ENCODE measurements at regions not wholly inside any gene's neighbourhood (a gene's known extent, or its start where the extent isn't known, plus 50 kb on each side); places are given as distances from the start of the nearest gene placed in this dataset.
"Not testable (repeated sequence)": the region's sequence is repeated elsewhere in the genome, so short reads cannot be mapped to it uniquely, and the experiment has no call there.

GRCh38 chr22:11352287-11352686 lies 4175.7 kb upstream of the OR11H1 start:
- H3K27ac ChIP-seq (ENCODE audit: low read length); DNase-seq (ENCODE audit: low read depth, low spot score); CTCF ChIA-PET; POLR2A ChIA-PET; H3K4me1 ChIP-seq (ENCODE audit: control insufficient read depth, insufficient read depth, low read length); in situ Hi-C loops (cut with HindIII; ENCODE audit: low pct_unique_long_range_greater_than_20kb, low sequenced_read_pairs); H3K4me3 ChIP-seq (ENCODE audit: low read depth in 2 of 2, low read length in 2 of 2); H3K36me3 ChIP-seq (ENCODE audit: control insufficient read depth, insufficient read depth, low read length); H3K27me3 ChIP-seq (ENCODE audit: control insufficient read depth, insufficient read depth, low read length); intact Hi-C loops (cut with micrococcal nuclease; ENCODE audit: unreplicated experiment); H3K9me3 ChIP-seq (ENCODE audit: control insufficient read depth, insufficient read depth, low read depth, low read length); ATAC-seq; BruUV-seq (replicated peaks): not testable (repeated sequence)

GRCh38 chr22:11360632-11361031 lies 4167.4 kb upstream of the OR11H1 start:
- ATAC-seq = no peak
- H3K27me3 ChIP-seq (ENCODE audit: control insufficient read depth, insufficient read depth, low read length) = no peaks in the 10 kb centered on the region
- no peaks in the 10 kb centered on the region for H3K9me3 ChIP-seq (ENCODE audit: control insufficient read depth, insufficient read depth, low read depth, low read length)
- intact Hi-C loops (cut with micrococcal nuclease; ENCODE audit: unreplicated experiment) (no loop called here), in situ Hi-C loops (cut with HindIII; ENCODE audit: low pct_unique_long_range_greater_than_20kb, low sequenced_read_pairs) (no loop called here)
- no TSS peak for BruUV-seq (replicated peaks)
- H3K4me3 ChIP-seq (ENCODE audit: low read depth in 2 of 2, low read length in 2 of 2) = no peak overlapping the region
- no peaks in the 10 kb centered on the region for H3K4me1 ChIP-seq (ENCODE audit: control insufficient read depth, insufficient read depth, low read length)
- H3K27ac ChIP-seq (ENCODE audit: low read length) = no peak overlapping the region
- ChIA-PET POLR2A (no interaction called here), CTCF (no interaction called here)
- TF ChIP-seq SIN3A (IDR thresholded peaks at IDR 0.05; ENCODE audit: borderline replicate concordance, insufficient read depth, low read depth, low read length) = no peak
- TF ChIP-seq POLR2AphosphoS5 (IDR thresholded peaks at IDR 0.05; ENCODE audit: low read depth, low read length) = no peak
- TF ChIP-seq TCF7L2 (IDR thresholded peaks at IDR 0.05; ENCODE audit: low read depth, low read length) = no peak
- no peak for TF ChIP-seq CTCF (IDR thresholded peaks at IDR 0.05)
- TF ChIP-seq REST (IDR thresholded peaks at IDR 0.05; ENCODE audit: insufficient read depth in 1 of 2, low read depth in 2 of 2, low read length in 1 of 2) = no peak
- no peak for DNase-seq (ENCODE audit: low read depth, low spot score)
- no peaks in the 10 kb centered on the region for H3K36me3 ChIP-seq (ENCODE audit: control insufficient read depth, insufficient read depth, low read length)

- DNase-seq (ENCODE audit: low read depth, low spot score); H3K27me3 ChIP-seq (ENCODE audit: control insufficient read depth, insufficient read depth, low read length); POLR2A ChIA-PET; BruUV-seq (replicated peaks); H3K4me3 ChIP-seq (ENCODE audit: low read depth in 2 of 2, low read length in 2 of 2); H3K27ac ChIP-seq (ENCODE audit: low read length); intact Hi-C loops (cut with micrococcal nuclease; ENCODE audit: unreplicated experiment); H3K4me1 ChIP-seq (ENCODE audit: control insufficient read depth, insufficient read depth, low read length); ATAC-seq; CTCF ChIA-PET; H3K9me3 ChIP-seq (ENCODE audit: control insufficient read depth, insufficient read depth, low read depth, low read length); H3K36me3 ChIP-seq (ENCODE audit: control insufficient read depth, insufficient read depth, low read length); in situ Hi-C loops (cut with HindIII; ENCODE audit: low pct_unique_long_range_greater_than_20kb, low sequenced_read_pairs): not testable (repeated sequence)
Observed at GRCh38 chr22:11361496-11361895, 4166.5 kb upstream of the OR11H1 start.

- H3K4me3 ChIP-seq (ENCODE audit: low read depth in 2 of 2, low read length in 2 of 2); intact Hi-C loops (cut with micrococcal nuclease; ENCODE audit: unreplicated experiment); H3K27me3 ChIP-seq (ENCODE audit: control insufficient read depth, insufficient read depth, low read length); DNase-seq (ENCODE audit: low read depth, low spot score); ATAC-seq; POLR2A ChIA-PET; H3K4me1 ChIP-seq (ENCODE audit: control insufficient read depth, insufficient read depth, low read length); CTCF ChIA-PET; H3K36me3 ChIP-seq (ENCODE audit: control insufficient read depth, insufficient read depth, low read length); H3K27ac ChIP-seq (ENCODE audit: low read length); BruUV-seq (replicated peaks); in situ Hi-C loops (cut with HindIII; ENCODE audit: low pct_unique_long_range_greater_than_20kb, low sequenced_read_pairs); H3K9me3 ChIP-seq (ENCODE audit: control insufficient read depth, insufficient read depth, low read depth, low read length): not testable (repeated sequence)
Observed at GRCh38 chr22:11369612-11370307, 4158.2 kb upstream of the OR11H1 start.

GRCh38 chr22:11370311-11370710 lies 4157.7 kb upstream of the OR11H1 start:
- H3K27ac ChIP-seq (ENCODE audit: low read length); H3K36me3 ChIP-seq (ENCODE audit: control insufficient read depth, insufficient read depth, low read length); DNase-seq (ENCODE audit: low read depth, low spot score); in situ Hi-C loops (cut with HindIII; ENCODE audit: low pct_unique_long_range_greater_than_20kb, low sequenced_read_pairs); H3K4me3 ChIP-seq (ENCODE audit: low read depth in 2 of 2, low read length in 2 of 2); ATAC-seq; H3K27me3 ChIP-seq (ENCODE audit: control insufficient read depth, insufficient read depth, low read length); CTCF ChIA-PET; POLR2A ChIA-PET; BruUV-seq (replicated peaks); intact Hi-C loops (cut with micrococcal nuclease; ENCODE audit: unreplicated experiment); H3K4me1 ChIP-seq (ENCODE audit: control insufficient read depth, insufficient read depth, low read length); H3K9me3 ChIP-seq (ENCODE audit: control insufficient read depth, insufficient read depth, low read depth, low read length): not testable (repeated sequence)
